NCI-H1092 treated with DMSO at 0.1 percent for 48 hours (cell line): ENCODE measurements at regions not wholly inside any gene's neighbourhood (a gene's known extent, or its start where the extent isn't known, plus 50 kb on each side); places are given as distances from the start of the nearest gene placed in this dataset.
"Not testable (repeated sequence)": the region's sequence is repeated elsewhere in the genome, so short reads cannot be mapped to it uniquely, and the experiment has no call there.

Experiments used
- DNase-seq: peaks from one replicate; lab custom pipeline; 2025; lab: John Stamatoyannopoulos, UW

DNA sequence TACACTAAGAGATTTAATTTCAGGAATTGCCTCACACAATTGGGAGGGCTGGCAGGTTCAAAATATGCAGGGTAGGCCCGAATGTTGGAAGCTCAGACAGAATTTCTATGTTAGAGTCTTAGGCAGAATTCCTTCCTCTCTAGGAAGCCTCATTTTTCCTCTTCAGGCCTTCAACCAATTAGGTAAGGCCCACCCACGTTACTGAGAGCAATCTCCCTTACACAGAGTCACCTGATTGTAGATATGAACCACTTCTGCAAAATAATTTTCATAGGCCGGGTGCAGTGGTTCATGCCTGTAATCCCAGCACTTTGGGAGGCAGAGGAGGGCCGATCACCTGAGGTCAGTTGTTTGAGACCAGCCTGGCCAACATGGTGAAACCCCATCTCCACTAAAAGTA, 50.2 kb upstream of the HIVEP1 start:
- no peak for DNase-seq

DNA sequence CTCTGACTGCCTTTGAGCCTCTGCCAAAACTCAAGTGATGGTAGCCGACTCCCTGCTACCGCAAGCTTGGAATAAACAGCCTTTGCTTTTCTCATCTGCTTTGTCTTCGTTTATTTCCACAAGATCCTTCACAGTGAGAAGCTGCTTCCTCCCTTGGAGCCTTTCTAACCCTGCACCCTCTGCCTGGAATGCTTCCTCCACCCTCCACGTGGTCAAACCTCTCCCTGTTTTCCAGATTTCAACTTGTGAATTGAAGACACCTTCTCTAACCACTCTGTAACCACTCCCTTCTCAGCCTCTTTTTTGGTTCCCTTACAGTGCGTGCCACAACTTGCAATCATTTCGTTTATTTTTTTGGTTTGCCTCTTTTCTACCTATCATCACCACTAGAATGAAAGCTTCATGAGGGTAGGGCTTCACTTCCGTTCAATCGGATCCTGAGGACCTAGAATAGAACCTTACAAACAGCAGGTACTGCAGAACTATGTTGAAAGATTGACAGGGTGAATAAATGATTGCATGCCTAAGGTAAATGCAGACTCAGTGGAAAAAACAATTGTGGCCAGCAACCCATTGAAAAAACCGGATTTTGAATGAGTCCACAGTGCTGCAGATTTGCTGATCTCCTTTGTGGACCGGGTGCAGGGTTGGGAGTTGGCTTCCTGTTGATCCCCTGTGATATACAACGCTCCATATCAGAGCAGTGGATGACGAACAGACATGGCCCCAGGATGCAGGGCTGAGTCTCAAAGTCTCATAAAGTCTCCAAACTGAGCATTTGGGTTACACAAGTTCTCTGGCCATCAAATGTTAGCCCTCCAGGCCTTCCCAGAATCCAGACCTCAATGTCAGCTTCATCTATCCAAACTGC, 51.0 kb upstream of the HIVEP1 start:
- DNase-seq: no peak

DNA sequence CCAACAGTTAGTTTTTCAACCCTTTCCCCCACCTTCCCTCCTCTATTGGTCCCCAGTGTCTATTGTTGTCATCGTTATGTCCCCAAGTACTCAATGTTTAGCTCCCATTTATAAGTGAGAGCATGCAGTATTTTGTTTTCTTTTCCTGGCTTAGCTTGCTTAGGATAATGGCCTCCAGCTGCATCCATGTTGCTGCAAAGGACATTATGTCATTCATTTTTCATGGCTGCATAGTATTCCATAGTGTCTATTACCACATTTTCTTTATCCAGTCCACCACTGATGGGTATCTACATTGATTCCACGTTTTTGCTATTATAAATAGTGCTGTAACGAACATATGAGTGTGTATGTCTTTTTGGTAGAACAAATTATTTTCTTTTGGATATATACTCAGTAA, 55.3 kb upstream of the HIVEP1 start:
- DNase-seq: no peak

DNA sequence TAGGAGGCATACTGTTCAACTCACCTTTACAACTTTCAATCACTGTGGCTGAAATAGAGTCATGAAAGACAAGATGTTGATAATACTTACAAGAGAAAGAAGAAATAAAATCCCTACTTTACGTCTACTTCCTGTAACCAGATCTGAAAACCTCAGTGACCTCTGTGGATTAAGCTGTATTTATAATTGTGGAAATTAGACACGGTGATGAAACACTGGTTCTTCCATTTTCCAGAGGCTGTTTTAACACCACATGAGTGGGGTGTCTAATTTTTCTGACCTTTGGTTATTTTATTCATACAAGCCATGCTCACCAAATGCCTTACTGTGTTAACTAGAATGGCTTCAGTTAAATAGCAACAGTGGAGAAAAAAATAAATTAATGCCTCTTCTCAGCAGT, 58.5 kb upstream of the HIVEP1 start:
- DNase-seq: no peak

DNA sequence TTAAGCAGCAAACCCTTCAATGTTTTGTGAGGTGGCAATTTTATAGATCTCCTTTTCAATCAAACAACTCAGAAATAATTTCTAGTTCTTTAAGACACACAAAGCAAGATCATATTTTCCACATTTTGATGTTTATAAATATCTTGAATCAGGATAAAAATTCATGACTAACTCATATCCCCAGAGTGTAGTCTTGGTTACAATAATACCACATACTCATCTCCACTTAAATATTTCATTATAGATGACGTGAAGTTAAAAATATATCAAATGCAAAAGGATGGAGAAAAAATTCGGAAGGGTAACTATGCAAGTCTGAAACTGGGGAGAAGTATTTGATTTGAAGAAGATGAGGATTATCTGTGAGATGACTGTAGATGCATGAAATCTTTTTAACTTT, 59.8 kb upstream of the HIVEP1 start:
- no peak for DNase-seq

DNA sequence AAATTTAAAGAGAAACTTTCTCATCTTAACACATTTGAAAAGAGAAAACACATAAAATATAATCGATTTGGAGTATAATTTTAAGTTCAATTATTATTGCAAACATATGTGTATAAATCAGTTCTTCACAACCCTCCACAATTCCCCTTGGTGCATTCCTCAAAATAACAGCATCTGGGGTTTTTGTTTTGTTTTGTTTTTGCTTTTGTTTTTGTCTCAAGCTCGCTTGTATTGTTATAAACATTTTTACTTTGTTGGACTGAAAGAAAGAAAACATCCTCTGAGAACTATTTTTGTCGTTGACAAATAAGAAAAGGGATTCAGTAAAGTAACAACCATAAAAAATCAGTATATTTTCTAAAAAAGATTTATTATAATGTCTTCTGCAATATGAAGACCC, 60.2 kb upstream of the HIVEP1 start:
- DNase-seq: no peak

DNA sequence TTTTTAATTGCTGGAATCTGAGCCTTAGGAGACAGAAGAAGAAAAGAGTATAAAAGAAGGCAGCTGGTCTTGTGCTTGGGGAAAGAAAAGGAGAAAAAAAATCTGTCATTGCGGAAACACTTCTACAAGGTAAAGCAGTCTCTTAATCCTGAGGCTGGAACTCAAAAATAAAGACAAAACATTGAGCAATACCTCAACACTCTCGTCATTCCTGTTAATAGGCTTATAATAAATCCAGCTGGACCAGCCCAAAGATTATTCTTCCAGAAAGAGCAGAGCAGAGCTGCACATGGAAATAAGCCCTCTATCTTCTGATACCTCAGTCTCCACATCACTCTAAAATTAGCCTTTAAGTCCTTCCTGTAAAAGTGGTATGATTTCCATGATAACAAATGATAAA, 62.0 kb upstream of the HIVEP1 start:
- no peak for DNase-seq

DNA sequence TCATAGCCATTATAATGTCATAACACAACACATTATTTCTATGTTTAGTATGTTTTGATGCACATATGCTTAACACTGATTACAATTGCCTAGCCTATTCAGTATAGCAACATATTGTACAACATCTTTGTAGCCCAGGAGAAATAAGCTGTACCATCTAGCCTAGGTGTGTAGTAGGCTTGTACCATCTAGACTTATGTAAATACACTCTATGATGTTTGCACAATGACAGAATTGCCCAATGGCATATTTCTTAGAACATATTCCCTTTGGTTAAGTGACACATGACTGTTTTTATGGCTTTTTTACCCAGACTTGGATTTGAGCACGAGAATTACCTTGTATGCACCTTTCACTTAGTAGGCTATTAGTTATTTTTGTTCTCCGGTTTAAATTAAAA, 64.5 kb upstream of the HIVEP1 start:
- DNase-seq: no peak

DNA sequence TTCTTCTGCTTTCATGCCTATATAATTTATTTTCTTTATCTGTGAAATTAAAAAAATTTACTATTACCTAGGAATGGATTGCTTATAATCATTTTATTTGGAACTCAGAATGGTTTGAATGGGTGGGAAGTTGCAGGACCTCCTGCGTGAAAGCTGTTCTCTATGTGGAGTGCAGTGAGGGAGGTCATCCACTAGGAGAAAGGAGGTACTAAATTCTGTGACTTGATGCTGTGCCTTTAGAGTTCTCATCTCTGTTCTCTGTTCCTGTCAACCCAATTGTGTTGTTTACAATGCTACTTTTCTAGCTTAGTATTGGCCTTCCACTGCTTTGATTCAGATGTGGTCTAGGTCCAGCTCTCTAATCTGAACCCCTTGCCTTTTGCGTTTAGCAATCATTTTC, 65.0 kb upstream of the HIVEP1 start:
- DNase-seq: no peak

DNA sequence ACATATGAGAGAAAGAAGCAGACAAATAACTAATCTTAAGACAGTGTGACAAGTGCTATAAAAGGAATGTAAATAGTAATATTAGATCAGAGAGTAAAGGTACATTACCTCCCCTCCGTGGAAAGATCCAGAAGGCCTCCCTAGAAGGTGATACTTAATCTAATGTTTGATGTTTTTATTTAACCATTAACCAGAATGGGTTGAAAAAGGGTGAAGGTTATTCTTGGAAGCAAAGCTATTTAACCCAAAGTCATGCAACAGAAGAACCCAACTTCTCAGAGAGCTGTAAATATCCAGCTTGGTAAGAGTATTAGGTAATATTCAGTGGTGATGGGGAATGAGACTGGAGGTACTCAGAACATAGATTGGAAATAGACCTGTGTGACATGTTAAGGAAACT, 68.0 kb upstream of the HIVEP1 start:
- no peak for DNase-seq

DNA sequence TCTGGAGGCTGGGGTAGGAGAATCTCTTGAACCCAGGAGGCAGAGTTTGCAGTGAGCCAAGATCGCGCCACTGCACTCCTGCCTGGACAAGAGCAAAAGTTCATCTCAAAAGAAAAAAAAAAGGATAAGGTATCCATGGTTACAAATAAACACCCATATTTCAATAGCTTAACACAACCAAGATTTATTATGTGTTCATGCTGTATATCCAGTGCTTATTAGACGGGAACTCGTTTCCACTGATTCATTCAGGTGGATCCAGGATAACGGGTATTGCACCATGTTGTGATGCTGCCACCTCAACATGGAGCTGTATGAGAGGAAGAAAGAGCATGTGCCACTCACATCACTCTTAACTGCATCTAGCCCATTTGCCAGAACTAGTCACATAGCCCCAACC, 69.1 kb upstream of the HIVEP1 start:
- no peak for DNase-seq

DNA sequence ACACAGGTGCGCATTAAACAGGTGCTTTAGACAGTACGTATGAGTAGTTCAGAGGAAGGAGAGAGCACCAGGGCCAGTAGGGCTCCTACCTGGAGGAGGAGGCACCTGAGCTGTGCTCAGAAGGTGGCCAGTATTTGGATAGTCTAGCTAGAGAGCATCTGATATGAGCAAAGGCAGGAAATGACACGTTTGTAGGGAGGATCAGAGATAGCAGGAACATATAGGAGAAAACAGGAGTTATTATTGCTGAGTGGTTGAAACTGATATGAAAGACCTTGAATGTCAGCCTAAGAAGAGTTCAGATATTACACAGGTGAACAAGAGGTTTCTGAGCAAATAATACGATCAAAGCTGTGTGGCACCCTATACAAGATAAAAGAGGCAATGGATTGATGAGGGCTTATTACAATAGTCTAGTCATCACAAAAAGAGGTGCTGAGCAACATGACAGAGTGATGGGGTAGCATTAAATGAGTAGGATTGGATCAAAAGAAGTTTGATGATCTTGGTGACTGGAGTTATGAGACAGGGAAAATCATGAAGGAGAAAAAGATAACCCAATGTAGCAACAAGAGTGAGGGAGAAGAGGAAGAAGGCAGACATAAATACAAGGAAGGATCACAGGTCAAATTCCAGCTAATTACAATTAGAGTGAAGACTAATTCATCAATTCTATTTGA, 69.8 kb upstream of the HIVEP1 start:
- DNase-seq: no peak

DNA sequence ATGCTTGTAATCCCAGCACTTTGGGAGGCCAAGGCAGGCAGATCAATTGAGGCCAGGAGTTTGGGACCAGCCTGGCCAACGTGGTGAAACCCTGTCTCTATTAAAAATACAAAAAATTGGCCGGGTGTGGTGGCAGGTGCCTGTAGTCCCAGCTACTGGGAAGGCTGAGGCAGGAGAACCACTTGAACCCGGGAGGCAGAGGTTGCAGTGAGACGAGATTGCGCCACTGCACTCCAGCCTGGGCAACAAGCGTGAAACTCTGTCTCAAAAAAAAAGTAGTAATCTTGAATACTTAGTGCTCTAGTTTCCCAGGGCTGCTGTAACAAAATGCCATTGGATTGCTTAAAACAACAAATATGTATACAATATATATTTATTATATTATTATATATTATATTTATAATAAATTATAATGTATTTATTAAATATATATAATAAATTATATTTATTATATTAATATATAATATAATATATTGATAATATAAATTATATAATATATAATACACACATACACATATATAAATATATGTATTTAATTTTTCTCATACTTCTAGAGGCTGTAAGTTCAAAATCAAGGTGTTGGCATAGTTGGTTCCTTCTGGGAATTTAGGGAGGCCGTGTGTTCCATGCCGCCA, 71.5 kb upstream of the HIVEP1 start:
- DNase-seq: not testable (repeated sequence)

DNA sequence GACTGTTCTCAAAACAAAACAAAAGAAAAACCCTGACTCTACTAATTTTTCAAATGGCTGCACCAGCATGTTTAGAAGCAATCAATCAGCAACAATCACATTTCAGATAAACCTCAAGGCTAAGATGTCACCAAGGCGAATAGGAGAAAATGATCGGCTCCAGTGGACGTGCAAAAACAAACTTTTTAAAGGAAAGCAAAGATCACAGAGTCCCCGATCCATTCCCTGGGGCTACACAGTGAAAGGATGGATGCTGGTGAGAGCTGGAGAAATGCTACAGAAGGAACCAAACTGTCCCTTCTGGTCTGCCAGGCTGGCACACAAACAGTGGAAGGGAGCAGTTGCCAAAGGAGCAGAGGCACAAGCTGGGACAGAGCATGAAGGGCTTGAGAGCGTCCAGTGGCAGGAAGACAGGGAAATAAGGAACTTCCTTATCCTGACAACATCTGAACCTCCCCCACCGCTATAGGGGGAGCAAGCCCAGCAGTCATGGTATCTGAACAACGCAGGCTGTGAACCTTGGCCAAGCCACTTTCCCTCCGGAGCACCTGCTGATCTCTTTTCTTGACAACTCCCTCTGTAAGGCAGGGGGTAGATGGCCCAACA, 73.7 kb upstream of the HIVEP1 start:
- no peak for DNase-seq

DNA sequence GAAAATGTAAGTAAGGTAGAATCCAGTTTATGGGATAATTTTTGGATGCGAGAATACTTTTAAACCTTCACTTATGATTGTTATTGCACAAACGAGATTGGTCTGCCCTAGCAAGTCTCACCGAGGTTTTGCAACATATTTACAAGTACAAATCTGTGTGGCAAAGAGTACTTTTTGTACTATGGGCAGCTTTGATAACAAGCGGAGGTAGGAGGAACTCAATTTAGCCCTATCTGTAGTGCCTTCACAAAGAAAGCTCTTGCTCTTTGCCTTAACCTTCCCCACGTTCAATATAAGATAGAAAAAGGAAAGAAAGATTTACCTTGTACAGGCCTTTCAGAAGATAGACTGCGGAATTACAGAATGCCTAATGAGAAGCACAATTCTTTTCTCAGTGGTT, 77.5 kb upstream of the HIVEP1 start:
- DNase-seq: no peak

DNA sequence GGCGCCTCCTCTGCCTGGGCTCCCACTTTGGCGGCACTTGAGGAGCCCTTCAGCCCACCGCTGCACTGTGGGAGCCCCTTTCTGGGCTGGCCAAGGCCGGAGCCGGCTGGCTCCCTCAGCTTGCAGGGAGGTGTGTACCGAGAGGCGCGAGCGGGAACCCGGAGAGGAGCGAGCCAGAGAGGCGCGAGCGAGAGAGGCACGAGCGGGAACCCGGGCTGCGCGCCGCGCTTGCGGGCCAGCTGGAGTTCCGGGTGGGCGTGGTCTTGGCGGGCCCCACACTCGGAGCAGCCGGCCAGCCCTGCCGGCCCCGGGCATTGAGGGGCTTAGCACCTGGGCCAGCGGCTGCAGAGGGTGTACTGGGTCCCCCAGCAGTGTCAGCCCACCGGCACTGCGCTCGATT, 79.2 kb upstream of the HIVEP1 start:
- DNase-seq: not testable (repeated sequence)

DNA sequence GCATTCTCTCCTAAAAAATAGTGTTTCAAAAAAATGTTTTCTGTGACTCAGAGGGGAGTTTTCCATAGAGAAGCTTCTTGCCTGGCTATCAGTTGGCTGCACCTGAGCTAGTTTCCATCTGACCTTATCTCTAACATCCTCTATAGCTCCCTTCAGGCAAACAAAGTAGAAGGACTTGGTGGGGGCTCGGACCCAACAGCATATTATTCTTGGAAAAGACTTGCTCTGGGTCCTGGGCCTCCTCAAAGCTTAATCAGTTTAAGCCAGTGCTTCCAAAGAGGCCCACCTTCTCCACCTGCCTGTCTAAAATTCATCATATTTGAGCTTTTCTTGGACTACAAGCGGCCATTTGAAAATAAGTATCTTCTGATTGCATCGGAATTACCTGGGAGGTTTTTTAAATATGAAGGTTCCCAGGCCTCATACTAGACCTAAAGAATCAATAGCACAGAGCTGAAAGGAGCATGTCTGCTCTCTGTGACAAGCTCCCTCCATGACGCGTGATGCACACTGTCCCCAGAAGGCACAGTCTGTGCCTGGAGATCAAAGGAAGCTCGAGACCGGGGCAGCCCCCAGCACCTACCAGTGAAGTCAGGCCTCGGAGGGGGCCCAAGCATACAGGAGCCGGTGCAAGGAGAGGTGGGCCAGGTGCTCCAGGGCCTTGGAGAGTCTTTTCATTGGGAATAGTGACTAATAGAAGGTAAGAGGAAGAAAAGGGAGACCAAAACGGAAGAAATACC, 80.6 kb upstream of the HIVEP1 start:
- DNase-seq: no peak

DNA sequence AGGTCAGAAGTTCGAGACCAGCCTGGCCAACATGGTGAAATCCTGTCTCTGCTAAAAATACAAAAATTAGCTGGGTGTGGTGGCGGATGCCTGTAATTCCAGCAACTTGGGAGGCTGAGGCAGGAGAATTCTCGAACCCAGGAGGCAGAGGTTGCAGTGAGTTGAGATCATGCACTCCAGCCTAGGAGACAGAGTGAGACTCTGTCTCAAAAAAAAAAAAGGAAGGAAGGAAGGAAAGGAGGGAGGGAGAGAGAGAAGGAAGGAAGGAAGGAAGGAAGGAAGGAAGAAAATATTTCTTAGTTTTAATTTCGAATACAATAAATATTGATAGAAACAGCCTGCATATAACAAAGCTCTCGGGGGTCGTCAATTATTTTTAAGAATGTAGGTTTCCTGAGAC, 81.3 kb upstream of the HIVEP1 start:
- not testable (repeated sequence) for DNase-seq

DNA sequence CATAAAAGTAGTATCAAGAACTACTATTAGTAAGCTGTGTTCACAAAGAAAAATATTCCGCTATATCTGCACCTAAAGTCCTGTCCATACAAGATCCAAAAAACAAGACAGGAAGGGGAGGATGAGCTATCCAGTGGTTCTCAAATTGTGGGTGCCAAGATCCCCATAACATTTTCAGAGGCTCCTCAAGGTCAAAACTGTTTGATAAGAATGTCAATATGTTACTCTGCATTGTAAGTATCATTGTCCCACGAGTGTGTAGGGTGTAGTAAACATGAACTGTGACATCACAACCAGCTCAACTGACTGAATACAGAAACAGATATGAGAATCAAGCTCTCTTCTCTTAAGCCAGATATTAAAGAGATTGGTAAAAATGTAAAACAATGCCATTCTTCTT, 81.9 kb upstream of the HIVEP1 start:
- no peak for DNase-seq

DNA sequence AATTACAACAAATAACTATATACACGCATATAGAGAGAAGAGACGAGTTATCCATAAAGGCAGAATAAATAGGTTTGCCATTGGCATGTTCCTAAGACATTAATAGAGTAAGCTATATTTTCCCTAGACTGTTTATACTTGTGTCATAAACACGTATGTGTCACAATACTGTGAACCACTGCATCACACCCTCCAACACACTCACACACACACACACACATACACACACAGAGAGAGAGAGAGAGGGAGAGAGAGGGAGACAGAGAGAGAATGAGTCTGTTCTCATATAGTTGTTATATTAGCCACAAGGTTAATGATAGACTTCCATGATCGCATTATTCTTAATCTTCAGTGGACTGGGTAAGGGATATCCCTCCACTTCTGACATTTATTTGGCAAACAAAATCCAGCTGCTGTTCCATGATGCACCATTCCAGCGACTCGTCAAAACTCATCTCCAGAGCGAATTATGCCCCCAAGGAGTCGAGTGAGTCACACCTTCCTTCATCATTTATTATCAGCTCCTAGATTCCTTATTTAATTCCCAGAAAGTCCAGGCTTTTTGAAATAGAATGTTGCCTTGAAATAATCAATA, 82.8 kb upstream of the HIVEP1 start:
- DNase-seq: no peak

DNA sequence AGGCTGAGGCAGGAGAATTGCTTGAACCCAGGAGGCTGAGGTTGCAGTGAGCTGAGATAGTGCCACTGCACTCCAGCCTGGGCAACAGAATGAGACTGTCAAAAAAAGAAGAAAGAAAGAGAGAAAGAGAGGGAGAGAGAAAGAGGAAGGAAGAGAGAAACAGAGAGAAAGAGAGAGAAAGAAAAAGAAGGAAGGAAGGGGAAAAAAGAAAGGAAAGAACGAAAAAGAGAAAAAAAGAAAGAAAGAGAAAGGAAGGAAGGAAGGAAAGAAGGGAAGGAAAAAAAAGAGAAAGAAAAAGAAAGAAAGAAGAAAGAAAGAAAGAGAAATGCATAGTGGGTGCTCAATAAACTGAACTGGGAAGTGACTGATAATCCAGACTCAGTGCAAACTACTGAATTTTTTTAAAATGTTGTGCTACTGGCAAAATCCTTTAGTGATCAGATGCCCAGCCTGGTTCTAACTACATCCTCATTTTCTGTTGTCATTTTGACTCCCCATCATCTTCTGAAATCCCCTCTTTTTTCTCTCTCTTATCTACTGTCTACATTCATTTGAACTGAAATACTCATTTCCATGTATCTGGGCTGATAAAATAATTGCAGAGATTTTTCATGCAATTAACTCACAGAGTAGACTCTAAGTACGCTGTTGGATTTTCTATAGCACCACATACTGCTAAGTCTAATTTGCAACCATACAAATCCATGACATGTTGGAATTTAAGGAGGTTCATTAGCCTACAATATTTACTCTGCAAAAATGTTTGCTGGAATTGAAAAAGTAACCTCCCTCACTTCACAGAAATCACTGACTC, 85.3 kb upstream of the HIVEP1 start:
- DNase-seq: no peak
